GM19467 (cell line): ENCODE measurements at regions not wholly inside any gene's neighbourhood (a gene's known extent, or its start where the extent isn't known, plus 50 kb on each side); places are given as distances from the start of the nearest gene placed in this dataset.
"Not testable (repeated sequence)": the region's sequence is repeated elsewhere in the genome, so short reads cannot be mapped to it uniquely, and the experiment has no call there.

Experiments used
- ATAC-seq: cut with Tn5 transposase; IDR thresholded peaks from one replicate; pipeline ENCODE4 v1.9.1; 2021; ENCODE audit warnings: mild to moderate bottlenecking, moderate library complexity; ENCODE audit not compliant: unreplicated experiment

DNA sequence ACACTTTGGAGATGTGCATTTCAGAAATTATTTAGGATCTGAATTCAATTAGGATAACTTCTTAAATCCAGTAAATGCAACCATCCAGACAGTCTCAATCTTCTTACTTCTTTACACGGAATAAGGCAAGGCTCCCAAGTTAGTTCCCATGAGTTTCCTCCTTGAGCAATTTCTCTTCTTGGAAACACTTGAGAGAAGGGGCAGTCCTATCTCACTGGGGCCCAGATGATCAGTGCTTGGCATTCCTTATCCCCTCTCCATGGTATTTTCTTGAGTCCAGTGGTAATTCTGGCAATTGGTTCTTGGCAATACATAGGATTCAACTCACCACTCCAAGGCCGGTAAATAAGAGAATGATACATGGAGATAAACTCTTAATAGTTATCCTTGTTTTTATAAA, 87.1 kb upstream of the PTHLH start:
- no peak for ATAC-seq

DNA sequence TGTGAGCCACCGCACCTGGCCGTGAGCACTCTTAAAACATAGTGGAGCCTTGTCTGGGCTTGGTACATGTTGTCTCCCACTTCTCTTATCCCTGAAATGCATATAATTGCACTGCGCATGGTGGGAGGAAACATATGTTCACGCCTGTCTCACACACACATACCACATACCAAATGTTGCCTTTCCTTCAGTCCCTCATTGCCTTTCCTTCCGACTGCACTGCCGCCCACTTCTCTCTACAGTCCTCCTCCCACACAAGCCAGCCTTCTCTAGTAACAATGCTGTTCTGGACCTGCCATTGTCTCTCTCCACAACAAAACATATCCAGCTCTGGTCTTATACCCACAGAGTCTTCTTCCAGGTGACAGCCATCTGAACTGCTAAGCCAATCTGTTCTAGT, 88.3 kb upstream of the PTHLH start:
- ATAC-seq, result no peak

DNA sequence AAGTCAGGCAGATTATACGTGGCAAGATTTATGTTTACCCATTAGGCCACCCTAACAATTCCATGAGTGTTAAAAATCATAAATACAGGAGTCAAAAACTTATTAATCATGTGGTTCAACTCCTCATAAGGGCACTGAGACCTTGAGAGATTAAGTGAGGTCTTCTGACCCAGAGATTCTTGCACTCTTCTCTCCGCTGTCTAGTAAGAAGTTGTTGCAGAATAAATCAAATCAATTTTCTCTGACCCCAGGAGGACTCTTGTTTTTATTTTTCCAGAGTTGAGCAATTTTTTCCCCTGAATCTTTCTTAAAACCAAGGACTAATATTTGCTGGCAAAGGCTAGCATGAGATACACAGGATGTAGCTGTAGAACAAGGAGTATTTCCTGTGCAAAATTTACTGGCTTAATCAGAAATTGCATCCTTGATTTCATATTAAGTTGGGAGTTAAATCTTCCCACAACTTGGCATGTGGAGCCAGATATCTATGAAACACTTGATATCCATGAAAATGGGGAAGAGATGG, 90.9 kb upstream of the PTHLH start:
- ATAC-seq, result no peak

DNA sequence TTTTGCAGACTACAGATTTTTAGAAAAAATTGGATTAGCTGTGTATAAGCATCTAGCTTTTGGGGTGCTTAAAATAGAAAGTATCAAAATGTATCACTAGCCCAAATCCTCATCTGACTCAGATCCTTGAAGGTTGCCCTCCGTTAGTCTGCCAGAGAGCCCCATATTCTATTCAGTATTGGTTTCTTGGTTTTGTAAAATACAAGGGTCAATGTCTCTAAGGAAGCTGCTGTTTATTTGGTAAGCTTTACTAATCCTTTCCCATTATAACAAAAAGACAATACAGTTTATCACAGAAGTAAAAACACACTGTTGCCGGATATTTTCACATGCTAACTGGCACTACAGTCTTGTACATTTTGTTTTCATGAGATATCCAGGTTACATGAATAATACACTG, 92.8 kb upstream of the PTHLH start:
- ATAC-seq, result no peak

DNA sequence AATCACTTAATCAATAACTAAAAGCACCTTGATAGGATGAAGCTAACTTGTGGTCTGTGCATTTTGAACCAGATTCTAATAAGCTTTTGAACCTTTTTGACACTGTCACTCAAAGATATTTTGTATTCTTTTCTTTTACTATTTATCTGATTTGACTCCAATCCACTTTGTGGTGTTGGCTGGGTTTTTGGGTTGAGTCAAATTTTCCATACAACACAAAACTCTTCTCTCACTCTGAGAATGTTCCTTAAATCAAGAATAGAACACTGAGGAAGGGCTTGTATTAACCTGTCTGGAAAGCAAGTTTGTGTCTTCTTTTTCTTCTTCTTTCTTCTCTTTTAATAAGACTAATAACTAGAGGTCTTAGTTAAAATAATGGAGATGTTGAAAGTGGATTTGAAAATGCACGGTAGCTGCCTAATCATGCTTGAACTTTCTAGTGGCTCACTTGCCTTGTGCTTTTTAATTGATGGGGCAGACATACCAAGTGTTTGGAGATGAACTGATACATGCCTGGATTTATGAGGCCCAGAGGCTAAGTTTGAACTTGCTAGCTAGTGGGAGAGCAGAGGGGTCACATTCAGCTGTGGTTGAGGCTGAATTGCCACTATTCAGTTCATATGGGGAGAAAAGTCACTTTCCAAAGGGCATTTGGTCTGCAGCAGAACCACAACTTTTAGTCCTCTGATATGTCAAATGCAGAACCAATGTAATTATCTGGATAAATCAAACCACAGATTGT, 93.5 kb upstream of the PTHLH start:
- ATAC-seq, result no peak

DNA sequence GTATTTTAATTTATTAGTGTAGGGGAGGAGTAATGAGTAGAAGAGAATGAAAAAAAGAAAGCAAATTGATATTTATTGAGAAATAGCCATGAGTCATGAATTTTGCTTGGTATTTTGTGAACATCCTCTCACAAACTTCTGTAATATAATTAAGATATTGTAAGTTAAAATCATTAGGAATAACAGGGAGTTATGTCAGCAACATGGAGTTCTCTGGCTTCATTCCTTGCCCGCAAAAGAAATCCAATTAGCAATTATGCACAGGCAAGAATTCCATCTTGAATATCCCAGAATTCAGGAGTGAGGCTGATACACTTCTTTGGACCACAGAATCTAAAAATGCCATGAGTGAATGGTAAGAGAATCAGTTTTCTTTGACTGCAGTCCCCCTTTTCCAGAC, 94.3 kb upstream of the PTHLH start:
- no peak for ATAC-seq

DNA sequence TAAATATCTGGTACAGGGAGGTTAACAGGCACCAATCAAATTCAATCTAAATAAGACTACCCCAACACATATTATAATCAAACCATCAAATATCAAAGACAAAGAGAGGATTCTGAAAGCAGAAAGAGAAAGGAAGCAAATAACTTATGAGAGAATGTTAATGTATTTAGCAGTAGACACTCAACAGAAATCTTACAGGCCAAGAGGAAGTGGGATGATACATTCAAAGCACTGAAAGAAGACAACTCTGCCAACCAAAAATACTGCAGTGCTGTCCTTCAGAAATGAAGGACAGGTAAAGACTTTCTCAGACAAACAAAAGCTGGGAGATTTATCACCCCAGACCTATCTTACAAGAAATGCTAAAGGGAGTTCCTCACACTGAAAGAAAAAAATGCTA, 95.9 kb upstream of the PTHLH start:
- no peak for ATAC-seq

DNA sequence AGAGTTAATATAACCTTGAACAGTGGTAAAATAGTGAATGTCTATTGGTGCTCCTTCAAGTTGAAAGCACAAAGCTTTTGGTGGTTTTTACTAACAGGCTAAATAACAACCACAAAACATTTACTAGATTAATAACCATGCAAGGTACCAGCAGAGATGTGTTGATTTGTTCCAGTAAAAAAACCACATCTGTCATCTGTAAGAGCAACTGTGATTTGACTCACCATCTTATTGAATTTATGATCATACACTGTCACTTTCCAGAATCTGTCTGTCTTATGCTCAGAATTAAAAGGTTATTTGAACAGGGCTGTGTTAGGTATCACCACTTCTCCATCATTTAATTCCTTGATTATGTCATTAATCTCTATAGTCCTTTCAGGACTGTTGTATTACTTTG, 107.0 kb upstream of the PTHLH start:
- no peak for ATAC-seq

DNA sequence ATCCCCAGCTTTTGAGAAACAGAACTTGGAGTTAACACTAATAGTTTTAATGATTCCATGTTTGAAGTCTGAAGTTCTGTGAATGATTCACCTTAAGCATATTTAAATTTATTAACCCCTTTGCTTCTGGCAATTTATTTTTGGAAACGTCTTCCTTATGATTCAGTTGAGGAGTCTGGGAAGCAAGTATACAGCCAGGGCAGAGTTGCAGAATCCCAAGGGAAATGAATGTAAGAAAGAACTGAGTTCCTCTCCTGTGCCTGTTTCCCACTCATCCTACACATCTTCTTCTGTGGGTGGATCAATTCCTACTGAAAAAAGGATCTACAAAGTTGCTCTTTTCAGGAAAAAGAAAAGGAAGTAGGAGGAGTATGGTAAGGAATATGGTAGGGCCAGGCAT, 108.2 kb upstream of the CCDC91 start:
- no peak for ATAC-seq

DNA sequence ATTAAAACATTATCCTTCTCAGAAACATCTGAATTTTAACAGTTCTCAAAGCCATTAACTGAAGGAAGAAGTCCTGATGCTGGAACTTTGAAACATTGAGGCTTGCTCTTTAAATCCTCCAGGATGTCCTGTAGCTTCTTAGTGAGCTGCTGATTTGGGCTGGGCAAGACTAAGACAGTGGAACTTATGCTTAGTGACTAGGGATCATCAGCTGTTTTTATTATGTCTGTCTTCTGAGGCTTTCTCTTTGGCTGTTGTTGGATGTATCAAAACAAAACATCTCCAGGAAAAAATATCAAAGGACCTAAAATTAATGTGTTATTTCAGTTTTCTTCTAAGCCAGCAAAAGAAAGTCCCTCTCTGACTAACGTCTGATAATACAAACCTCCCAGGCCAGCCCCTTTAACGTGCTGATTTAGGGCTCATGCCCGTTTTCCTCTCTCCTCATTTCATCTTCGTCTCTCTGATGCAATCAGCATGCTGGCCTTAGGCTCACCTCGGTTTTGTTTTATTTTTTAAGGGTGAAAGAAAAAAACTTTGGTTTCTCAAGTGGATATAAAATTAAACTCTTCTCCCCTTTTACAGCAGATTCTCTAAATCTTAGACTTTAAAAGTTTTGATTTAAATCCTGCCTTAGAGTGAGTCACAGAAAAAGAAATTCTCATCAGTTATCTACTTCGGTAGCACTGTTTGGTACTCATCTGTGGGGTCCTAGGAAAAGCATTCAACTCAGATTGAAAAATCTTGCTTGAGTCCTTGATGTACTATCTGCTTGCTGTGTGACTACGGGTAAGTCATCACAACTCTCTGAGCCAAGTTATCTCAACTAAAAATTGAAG, 106.2 kb upstream of the CCDC91 start:
- ATAC-seq, result no peak

DNA sequence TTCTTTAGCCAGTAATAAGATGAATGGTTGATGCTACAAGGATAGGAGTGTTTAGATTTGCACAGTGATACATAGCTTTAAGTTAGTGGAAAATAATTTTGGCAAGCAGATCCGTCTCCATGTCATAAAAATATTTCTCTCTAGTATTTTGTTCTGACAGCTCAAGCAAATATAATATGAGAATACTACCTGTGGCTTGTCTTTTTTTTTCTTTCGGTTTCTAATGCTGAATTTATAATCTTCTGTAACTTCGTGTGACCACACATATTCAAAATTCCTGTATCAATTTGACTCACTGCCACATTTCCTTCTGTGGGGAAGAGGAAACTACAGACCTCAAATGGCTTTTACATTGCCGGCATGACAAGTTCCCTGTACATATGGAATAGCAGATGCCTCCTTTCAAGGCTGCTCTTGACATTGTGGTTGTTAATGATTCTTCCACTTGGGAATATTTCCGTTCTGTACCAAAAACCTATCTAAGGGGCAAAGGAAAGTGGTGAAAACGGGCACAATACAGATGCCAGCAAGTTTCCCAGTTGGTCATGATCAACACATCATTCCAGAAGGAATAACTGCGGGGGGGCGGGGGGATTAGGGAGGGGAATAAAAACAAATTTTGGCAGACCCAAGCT, 103.6 kb upstream of the CCDC91 start:
- peak; percentile 65 for ATAC-seq

DNA sequence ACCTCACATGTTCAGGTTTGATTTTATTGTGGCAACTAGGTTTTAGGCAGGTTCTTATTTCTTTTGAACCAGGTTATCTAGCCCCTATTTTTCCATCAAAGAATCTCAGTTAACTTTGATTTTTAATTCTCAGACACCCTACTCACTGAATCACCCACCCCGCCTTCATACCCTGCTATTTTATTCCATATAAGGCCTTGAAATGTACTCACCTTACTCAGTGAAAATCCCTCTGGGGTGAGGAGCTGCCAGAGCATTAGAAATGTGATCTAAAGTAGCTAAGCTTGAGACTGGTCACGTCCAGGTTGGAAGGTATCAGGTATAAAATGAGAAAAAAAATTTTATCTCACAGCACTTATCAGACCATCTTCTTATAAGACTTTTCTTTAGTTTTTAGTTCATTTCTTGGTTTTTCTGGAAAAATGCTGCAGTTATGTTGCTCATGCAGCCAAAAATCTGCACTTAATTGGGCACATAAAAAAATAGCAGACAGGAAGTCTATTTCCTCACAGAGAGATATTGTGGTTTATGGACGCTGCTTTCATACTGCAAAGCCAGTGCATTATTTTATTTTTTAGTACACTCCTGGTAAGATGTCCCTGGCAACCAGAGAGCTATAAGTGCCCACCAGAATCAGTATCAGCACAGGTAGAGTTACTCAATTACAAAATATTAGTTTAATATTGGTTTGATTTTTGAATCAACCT, 101.5 kb upstream of the CCDC91 start:
- ATAC-seq, result no peak

DNA sequence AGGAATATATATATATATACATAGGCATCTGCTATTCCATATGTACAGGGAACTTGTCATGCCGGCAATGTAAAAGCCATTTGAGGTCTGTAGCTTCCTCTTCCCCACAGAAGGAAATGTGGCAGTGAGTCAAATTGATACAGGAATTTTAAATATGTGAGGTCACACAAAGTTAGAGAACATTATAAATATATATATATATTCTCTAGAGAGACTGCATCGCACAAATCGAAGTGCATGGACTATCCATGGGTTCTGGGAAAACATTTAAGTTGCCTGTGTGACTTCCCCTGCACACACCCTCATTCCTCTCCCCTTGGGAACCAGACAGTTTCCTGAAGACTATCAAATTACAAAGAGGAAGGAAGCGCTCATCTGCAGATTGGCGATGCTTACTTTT, 100.9 kb upstream of the CCDC91 start:
- ATAC-seq, result no peak

DNA sequence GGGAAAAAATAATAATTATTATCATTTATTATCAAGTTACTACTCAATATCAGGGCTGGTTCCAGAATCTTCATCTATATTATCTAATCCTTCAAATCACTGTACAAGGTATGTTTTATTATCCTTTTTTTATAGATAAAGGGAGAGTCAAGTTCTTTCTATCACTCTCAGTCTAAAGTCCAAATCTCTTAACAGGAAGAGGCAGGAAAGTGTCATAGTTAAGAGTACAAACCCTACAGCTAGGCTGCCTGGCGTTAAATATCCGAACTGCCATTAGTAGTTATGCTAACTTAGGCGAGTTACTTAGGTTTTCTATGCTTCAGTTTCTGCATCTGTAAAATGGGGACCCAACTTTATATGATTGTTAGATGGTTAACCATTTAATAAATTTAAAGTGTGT, 99.4 kb upstream of the CCDC91 start:
- no peak for ATAC-seq

DNA sequence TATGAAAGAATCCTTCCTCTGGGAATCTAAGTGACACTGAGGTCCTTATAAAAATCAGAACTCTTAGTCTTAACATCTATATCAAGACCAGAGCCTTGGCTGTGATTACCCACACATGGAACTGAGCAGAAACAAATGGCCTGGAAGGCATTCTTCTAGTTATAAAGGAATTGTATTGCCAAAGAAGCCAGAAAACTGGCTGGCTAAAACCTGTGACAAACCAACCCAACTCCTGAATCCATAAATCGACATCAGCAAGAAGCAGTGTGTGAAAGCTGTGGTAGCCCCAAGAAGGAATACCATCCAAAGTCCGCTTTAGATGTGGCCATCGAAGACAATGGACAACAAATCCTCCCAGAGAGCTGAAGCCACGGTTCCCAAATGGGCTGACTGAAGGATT, 97.9 kb upstream of the CCDC91 start:
- no peak for ATAC-seq

DNA sequence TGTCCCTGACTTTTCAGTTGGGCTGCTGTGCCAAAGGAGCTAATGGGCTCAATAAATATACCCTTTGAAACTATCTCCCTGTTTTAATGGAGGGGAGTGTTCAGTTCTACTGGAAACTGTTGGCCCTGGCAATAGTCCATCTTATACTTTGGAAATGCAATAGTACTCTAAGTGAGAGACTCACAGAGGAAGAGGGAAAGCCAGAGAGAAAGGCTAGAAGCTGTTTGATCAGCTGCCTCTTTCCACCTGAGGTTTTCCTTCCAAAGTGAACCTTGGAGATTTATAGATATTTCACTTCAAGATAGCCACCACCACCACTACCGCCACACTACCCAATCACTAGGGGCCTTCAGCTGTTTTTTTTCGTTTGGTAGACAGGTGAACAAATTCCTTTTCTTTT, 93.6 kb upstream of the CCDC91 start:
- no peak for ATAC-seq

DNA sequence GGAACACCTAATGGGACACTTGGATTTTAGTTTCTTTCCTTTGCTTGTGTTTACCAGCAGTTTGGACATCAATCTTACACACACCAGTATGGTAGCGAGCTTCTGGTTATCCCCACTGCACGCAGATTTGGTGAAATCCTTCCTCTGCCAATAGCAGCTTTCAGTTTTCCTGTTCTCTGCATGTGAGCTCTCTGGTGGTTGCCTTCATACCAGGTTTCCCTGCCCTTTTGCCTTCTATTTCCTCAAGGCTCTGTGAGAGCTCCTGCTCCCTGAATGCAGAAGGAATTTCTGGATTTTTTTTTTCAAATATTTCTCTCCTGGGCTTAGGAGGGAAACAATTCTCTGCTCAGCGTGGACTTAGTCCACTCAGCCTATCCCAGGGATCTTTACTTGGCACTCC, 93.0 kb upstream of the CCDC91 start:
- ATAC-seq, result no peak

DNA sequence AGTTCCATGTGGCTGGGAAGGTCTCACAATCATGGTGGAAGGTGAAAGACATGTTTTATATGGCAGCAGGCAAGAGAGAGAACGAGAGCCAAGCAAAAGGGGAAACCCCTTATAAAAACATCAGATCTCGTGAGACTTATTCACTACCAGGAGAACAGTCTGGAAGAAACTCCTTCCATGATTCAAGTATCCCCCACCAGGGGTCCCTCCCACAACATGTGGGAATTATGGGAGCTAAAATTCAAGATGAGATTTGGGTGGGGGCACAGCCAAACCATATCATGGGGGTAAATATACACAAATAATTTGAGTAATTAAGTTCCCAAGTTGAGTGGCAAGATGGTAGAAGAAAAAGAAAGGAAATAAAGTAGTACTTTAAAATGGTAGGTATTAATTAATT, 91.0 kb upstream of the CCDC91 start:
- not testable (repeated sequence) for ATAC-seq

DNA sequence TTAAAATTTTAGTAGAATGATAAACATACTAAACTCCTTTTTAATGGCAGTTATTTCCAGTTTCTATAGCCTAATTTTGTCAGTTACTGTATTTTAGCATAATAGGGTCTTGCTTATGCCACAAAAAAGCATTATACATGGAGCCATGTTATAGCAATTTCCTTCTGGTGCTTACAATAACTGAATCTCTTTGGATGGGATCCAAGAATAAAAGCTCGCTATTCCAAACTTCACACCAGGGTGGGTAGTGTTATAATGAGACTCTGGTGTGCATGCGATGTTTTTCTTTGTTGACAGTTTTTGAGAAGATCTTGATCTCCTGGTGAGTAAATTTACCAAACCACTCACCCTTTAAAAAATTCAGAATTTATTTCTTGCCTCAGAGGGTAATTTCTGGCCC, 90.4 kb upstream of the CCDC91 start:
- no peak for ATAC-seq

DNA sequence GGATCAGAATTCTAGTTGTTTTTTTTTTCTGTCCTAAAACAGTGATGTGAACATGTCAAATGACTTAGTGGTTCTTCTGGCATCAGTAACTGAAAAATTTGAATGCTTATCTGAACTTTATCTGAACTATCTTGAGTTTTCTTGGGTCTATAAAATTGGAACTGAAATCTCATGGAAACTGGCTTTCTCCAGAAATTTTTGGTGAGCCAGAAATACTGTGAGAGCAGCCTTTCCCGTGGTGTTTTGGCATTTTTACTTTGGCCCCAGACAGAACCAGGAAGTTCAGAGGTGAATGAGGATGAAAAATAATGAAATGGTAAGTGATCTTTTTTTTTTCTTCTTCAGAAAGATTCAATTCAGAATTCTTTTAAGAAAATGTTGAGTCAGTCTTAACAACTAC, 89.5 kb upstream of the CCDC91 start:
- no peak for ATAC-seq

DNA sequence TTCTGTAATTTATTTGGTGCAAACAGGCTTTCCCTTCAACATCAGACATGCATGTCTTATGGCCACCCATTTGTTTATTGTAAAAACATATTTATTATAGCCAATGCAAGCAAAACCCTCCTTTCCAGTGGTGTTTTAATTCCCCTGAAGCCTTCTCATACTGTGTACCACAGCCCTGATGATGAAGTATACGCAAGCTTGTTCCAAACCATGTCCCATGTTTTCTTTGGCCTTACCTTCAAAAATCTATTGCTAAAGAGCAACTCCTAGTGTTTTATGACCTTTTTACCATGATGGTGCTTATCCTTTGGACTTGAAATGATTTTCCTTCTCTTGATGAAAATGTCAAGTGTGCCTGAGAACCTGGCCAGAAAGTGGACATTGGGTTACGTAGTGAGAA, 85.9 kb upstream of the CCDC91 start:
- no peak for ATAC-seq
